Heart left ventricle (tissue), 16 donors: ENCODE measurements at regions not wholly inside any gene's neighbourhood (a gene's known extent, or its start where the extent isn't known, plus 50 kb on each side); places are given as distances from the start of the nearest gene placed in this dataset.
A peak's percentile ranks its signal among the peaks of the same experiment; 100 is the strongest.

ENCODE experiments used
- ATAC-seq, 4 donors: fragments of 200-7000 bp; cut with Tn5 transposase; one replicate each; pipeline ENCODE4 v1.9.1; 2020 to 2022; ENCODE audit warnings: moderate library complexity in 4 of 4, mild to moderate bottlenecking in 3 of 4, moderate number of reproducible peaks in 1 of 4
- DNase-seq, 5 donors: peaks; one replicate each; pipeline ENCODE4 v3.0.0-alpha.2; 2020
- H3K27ac ChIP-seq, 12 donors: fragments of 200-600 bp; sonication (generic) in 4 of 12; one replicate each; pipeline versions ENCODE4 v1.5.0 to v1.8.0; 2016 to 2022; ENCODE audit warnings: mild to moderate bottlenecking in 2 of 12
- H3K27me3 ChIP-seq, 9 donors: fragments of 200-600 bp; sonication (generic) in 2 of 9; one replicate each; pipeline versions ENCODE4 v1.5.1 to v1.8.0; 2016 to 2022; ENCODE audit warnings: mild to moderate bottlenecking in 3 of 9
- H3K36me3 ChIP-seq, 9 donors: fragments of 200-600 bp; sonication (generic) in 2 of 9; one replicate each; pipeline versions ENCODE4 v1.5.0 to v1.8.0; 2018 to 2022; ENCODE audit warnings: mild to moderate bottlenecking in 2 of 9
- H3K4me1 ChIP-seq, 12 donors: fragments of 200-600 bp; sonication (generic) in 4 of 12; one replicate each; pipeline versions ENCODE4 v1.5.0 to v1.8.0; 2016 to 2022; ENCODE audit warnings: mild to moderate bottlenecking in 3 of 12
- H3K4me3 ChIP-seq, 12 donors: fragments of 200-600 bp; sonication (generic) in 4 of 12; one replicate each; pipeline versions ENCODE4 v1.5.0 to v1.8.0; 2017 to 2022; ENCODE audit warnings: mild to moderate bottlenecking in 9 of 12, moderate library complexity in 4 of 12
- H3K9me3 ChIP-seq, 12 donors: fragments of 200-600 bp; sonication (generic) in 4 of 12; one replicate each; pipeline versions ENCODE4 v1.5.0 to v1.8.0; 2016 to 2022; ENCODE audit warnings: mild to moderate bottlenecking in 1 of 12
- POLR2A ChIP-seq, 2 donors: fragments of 450-650 bp; IDR thresholded peaks; one replicate each; pipeline ENCODE4 v1.6.1; 2017; ENCODE audit warnings: antibody characterized with exemption in 2 of 2, mild to moderate bottlenecking in 2 of 2, moderate library complexity in 2 of 2
- WGBS, 4 donors: extraction: QIAGEN DNeasy Blood & Tissue Kit in 2 of 4; methylation state at CpG; one replicate each; pipeline versions ENCODE4 v1.1.5 to v1.1.7; 2013 to 2018; 5-methylcytosine and 5-hydroxymethylcytosine counted together
- intact Hi-C, 10 donors: fragments of 100-400 bp; cut with DNase I; formaldehyde crosslinking; loops; one replicate each; pipeline versions ENCODE4 v1.11.1 to v1.14.2; 2022
- TF ChIP-seq, protein P1 (sequence below), 12 donors: fragments of 200-600 bp; sonication (generic) in 4 of 12; IDR thresholded peaks; one replicate each; pipeline versions ENCODE4 v1.5.0 to v1.8.0; 2018 to 2022; ENCODE audit warnings: antibody characterized with exemption in 12 of 12, mild to moderate bottlenecking in 5 of 12
- donor health status: ischemic (EF 13 %, LVEDD 7.1; RV severe dilation, severe dysfunction).
- donor health status: healthy with polysubstance abuse.
- donor health status: DM: no; HTN: yes; CAD: no.
- donor health status: DM: no; HTN: no; CAD: no.
- donor health status: ischemic (EF 25% LVEDD 6.9; RV normal size, moderate dysfunction).
- donor health status: ischemic (EF 25% LVEDD 5.7; RV mildly dilated, moderate dysfunction).
- donor health status: healthy.
- donor health status: DM: yes; HTN: yes; CAD: no.
- donor health status: ischemic (EF 35%, LVEDD 5.7; RV mildly dilated, moderate dysfunction).
- donor health status: nonischemic (EF 11% LVEDD 7.7; RV severe dilation, severe dysfunction).
- donor health status: DM: yes; HTN: yes; CAD: no.
- donor health status: PGD.
- donor health status: ischemic (EF 29% LVEDD 5.4; RV normal size, mild dysfunction).
- donor health status: nonischemic (EF 23%, LVEDD 6.1; RV moderate dilation, normal function).

DNA sequence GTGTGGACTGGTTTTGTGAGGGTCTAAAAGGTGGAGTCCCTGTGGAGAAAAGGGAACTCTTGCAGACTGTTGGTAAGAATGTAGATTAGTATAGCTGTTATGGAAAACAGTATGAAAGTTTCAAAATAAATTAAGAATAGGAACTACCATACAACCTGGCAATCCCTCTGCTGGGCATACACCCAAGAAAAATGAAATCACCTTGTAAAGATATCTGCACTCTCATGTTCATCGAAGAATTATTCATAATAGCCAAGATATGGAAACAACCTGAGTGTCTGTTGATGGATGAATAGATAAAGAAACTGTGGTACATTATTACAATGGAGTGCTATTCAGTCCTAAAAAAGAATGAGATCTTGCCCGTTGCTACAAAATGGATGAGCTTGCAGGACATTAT lies 109.6 kb downstream of the TBX19 start:
- no peak overlapping the region for H3K27ac ChIP-seq
- ATAC-seq (no peak), DNase-seq (no peak)
- no peak for TF ChIP-seq POLR2A (IDR thresholded peaks at IDR 0.05)
- intact Hi-C loops = no loop called here
- no peak overlapping the region for H3K4me3 ChIP-seq
- H3K4me1 ChIP-seq = peaks cover 0 to 13% (median 0%) of the 10 kb centered on the region in 12 donors
- 58 to 63% (median 59%) methylated on average over 2 of the region's 2 CpGs for WGBS, 4 donors
- no peaks in the 10 kb centered on the region for H3K36me3 ChIP-seq
- H3K27me3 ChIP-seq = peaks cover 0 to 6% (median 0%) of the 10 kb centered on the region in 9 donors
- no peaks in the 10 kb centered on the region for H3K9me3 ChIP-seq

DNA sequence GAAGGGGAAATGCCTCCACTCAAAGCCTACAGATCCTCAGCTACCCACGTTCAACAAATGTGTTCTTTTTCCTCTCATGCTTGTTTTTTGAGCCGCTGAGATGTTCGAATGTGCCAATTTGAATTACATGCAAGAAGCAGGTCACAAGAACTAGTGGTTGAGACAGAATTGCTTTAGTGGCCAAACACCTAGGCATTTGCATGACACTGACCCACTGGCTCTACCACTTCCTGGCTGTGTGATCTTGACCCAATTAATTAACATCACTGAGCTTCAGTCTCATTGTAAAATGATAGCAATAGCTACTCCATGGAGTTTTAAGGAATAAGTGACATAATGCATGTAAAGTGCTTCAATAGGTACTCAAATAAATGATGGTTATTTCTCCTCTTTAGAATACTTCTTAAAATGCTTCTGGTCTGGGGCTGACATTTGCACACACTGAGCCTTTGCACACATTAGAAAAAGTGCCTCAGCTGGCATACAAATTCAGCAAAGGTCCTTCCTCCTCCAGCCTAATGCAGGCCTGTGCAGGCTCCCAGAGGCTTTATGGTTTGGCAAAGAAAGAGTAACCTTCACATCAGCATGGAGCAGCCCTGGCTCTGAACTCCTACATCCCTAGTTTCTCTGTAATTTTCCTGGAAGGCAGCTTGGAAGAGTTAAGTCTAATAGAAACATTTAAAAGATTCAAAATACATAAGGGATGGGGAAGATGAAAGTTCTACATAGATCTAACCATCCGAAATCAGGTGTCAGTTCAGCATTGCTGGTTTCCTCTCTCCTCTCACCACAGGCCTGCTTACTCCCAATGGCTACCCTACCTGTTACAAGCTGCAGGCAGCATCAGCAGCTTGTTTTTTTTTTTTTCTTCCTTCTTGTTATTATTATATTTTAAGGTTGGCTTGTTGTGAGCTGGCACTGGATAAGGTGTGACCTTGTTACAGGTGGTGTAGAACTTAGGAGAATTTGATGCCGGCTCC lies 107.4 kb downstream of the TBX19 start:
- Histone ChIP-seq H3K9me3 (no peaks in the 10 kb centered on the region), H3K27ac (no peak overlapping the region), H3K4me1 (peaks cover 0 to 11% (median 0%) of the 10 kb centered on the region in 12 donors), H3K36me3 (no peaks in the 10 kb centered on the region), H3K4me3 (no peak overlapping the region), H3K27me3 (peaks cover 0 to 6% (median 0%) of the 10 kb centered on the region in 9 donors)
- WGBS, 4 donors = 66 to 86% (median 74%) methylated on average over 5 of the region's 5 CpGs
- no peak for DNase-seq
- intact Hi-C loops = no loop called here
- no peak for ATAC-seq
- no peak for TF ChIP-seq POLR2A (IDR thresholded peaks at IDR 0.05)
- TF ChIP-seq, protein P1, sequence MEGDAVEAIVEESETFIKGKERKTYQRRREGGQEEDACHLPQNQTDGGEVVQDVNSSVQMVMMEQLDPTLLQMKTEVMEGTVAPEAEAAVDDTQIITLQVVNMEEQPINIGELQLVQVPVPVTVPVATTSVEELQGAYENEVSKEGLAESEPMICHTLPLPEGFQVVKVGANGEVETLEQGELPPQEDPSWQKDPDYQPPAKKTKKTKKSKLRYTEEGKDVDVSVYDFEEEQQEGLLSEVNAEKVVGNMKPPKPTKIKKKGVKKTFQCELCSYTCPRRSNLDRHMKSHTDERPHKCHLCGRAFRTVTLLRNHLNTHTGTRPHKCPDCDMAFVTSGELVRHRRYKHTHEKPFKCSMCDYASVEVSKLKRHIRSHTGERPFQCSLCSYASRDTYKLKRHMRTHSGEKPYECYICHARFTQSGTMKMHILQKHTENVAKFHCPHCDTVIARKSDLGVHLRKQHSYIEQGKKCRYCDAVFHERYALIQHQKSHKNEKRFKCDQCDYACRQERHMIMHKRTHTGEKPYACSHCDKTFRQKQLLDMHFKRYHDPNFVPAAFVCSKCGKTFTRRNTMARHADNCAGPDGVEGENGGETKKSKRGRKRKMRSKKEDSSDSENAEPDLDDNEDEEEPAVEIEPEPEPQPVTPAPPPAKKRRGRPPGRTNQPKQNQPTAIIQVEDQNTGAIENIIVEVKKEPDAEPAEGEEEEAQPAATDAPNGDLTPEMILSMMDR (IDR thresholded peaks at IDR 0.05) = no peak

DNA sequence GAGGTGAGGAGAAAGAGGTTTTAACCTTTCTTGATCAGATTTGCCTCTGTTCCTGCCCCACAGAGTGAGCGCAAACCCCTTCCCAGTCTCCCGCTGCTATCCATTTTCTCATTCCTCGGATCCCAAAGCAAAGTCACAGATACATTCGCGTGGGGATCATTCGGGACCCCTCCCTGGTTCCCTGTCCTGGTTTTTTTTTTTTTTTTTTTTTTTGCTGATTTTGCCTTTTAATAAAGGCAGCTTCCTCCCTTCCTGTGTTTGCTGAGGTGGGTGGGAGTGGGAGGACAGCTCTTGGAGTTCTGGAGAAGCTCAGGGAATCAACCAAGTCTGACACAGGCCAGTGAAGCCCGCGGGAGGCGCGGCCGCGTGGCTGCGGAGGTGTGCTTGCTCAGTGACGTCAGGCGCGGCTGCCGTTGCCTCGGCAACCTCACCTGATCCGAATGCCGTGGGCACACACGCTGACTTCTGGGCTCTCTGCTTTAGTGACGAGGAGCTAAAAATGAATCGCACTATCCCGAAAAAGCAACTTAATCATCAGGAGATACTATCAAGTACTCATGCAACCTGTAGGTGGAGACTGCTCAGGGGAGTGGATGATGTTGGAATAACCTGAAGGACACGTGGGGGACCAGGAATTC lies 106.4 kb downstream of the TBX19 start:
- ATAC-seq (peak in 3 of 4 donors; percentile 32 to 70 (median 54)), DNase-seq (peak in 2 of 5 donors; percentile 23 to 72)
- peaks cover 0 to 7% (median 0%) of the 10 kb centered on the region in 12 donors for H3K4me1 ChIP-seq
- WGBS, 4 donors = 22 to 35% (median 29%) methylated on average over 25 of the region's 25 CpGs
- peaks cover 0 to 6% (median 0%) of the 10 kb centered on the region in 9 donors for H3K27me3 ChIP-seq
- intact Hi-C loops = no loop called here
- TF ChIP-seq, protein P1 (IDR thresholded peaks at IDR 0.05) = no peak
- no peak for TF ChIP-seq POLR2A (IDR thresholded peaks at IDR 0.05)
- no peaks in the 10 kb centered on the region for H3K36me3 ChIP-seq
- H3K27ac ChIP-seq = no peak overlapping the region
- H3K4me3 ChIP-seq = peak overlapping the region in 2 of 12 donors; percentile 2 to 24
- H3K9me3 ChIP-seq = no peaks in the 10 kb centered on the region

DNA sequence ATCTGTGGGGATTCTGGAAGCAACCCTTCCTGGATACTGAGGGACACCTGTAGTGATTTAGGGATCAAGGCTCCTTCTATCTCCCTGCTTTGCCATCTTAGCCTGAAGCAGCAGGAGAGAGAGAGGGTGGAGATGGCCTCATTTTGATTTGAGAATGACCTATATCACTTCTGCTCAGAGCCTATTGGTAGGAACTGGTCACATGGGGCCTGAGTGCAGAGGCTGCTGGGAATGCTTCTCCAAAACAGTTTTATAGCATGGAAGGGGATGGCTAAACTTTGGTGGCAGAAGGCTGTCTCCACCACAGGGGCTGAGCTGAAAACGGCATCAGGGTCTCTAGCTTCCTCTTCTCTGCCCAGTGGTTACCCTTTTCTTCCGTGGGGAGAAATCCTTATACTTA lies 105.8 kb downstream of the TBX19 start:
- H3K27me3 ChIP-seq = peaks cover 0 to 6% (median 0%) of the 10 kb centered on the region in 9 donors
- no peak overlapping the region for H3K27ac ChIP-seq
- no peaks in the 10 kb centered on the region for H3K9me3 ChIP-seq
- H3K4me3 ChIP-seq = no peak overlapping the region
- H3K4me1 ChIP-seq = peaks cover 0 to 7% (median 0%) of the 10 kb centered on the region in 12 donors
- intact Hi-C loops = no loop called here
- TF ChIP-seq, protein P1 (IDR thresholded peaks at IDR 0.05) = no peak
- TF ChIP-seq POLR2A (IDR thresholded peaks at IDR 0.05) = no peak
- H3K36me3 ChIP-seq = no peaks in the 10 kb centered on the region
- no peak for ATAC-seq
- DNase-seq = no peak
- WGBS, 4 donors = 62 to 88% (median 72%) methylated on average over 2 of the region's 2 CpGs
